HG02852 (cell line): ENCODE measurements at regions not wholly inside any gene's neighbourhood (a gene's known extent, or its start where the extent isn't known, plus 50 kb on each side); places are given as distances from the start of the nearest gene placed in this dataset.

Experiments
- ATAC-seq: cut with Tn5 transposase; IDR thresholded peaks from one replicate; pipeline ENCODE4 v1.9.1; 2021; ENCODE audit warnings: mild to moderate bottlenecking, moderate library complexity; ENCODE audit not compliant: unreplicated experiment

GRCh38 chr1:59046730-59047157, 250.2 kb upstream of the FGGY start:
- peak; percentile 93 for ATAC-seq

DNA sequence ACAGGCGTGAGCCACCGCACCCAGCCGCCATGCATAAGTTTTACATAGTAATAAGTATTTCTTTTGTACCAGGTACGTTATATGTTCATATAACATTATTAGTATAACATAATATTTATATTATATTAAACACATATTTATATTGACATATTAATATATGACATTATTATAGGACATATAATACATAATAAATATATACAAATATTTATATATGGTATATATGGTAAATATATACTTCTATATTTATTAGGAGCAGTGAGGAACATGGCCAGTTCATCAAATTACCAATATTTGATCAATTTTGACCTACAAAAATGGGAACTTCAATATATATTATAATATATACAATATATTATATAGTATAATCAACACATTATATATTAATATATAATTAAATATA, 245.9 kb upstream of the FGGY start:
- ATAC-seq: no peak

DNA sequence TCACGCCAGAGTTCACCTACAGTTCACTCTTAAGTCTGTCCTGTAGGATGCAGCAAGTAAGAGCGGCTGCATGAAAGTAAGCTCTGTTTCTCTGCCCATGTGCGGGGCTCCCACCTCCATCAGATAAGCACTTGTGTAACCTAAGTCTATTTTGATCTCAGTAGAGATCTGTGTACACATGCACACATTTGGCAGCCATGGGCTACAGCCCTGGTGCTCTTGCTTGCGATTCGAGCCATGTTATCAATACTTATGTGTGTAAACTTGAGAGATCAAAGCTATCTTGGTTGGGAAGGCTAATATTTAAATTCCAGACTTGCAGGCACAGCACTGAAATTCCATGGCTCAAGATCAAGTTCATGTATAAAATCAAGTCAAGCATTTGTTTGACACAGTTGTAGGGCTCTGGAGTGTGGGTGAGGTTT, 244.7 kb upstream of the FGGY start:
- no peak for ATAC-seq

DNA sequence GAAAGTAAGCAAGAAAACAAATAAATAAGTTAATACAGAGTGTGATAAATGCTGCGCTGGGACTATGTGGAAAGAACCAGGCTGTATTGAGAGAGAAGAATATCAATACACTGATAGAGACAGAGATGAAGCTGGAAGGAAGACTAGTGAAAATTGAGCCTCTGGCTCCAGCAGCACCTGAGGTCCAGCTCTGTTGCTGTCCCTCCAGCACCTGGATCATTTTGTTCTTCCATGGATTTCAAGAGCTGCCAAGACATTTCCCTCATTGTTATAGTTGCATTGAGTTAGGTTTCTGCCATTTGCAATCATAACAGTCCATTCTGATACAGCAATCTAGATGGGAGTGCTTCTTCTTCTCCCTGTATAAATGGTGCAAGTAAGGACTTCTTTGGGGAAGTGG, 242.7 kb upstream of the FGGY start:
- ATAC-seq: no peak

- no peak for ATAC-seq
Measured at GRCh38 chr1:59055908-59056719, 240.8 kb upstream of the FGGY start.

DNA sequence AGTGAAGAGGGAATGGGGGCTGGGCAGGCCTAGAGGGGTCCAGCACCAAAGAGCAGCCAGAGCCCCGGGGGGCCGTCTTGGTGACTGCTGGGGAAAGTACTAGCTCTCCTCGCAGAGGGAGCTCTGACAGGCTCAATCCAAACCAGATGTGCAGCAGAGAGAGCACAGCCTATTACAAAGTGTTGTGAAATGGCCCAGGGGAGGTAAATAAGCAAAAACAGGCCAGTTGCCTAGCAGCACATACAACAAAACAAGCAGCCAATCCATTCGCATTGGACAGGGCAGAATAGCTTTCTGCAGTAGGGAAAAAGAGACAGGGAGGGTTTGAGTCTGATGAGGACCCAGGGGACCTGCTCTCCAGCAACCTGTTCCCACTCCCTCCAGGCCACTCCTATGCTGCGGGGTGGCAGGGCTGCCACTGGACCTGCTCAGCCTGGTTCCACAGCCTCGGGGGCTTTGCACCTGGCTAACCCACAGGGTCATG, 239.6 kb upstream of the FGGY start:
- no peak for ATAC-seq

DNA sequence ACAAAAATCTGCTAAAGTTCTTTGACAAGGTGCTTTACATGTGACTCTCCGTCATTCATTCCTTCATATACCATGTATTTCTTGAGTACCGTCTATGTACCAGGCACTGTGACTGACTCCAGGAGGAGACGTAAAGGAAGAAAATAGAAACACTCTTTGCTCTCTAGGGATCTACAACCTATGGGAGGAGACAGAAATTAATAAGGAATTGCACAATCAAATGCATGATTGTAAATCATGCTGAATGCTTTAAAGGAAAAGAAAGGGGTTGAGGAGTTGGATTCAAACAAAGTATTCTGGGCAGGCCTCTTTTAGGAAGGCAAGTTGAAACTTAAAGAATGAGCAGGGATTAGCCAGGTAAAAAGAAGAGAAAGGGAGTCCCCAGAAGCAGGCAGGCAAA, 239.1 kb upstream of the FGGY start:
- no peak for ATAC-seq

GRCh38 chr1:59058665-59059439, 238.0 kb upstream of the FGGY start:
- ATAC-seq: no peak

DNA sequence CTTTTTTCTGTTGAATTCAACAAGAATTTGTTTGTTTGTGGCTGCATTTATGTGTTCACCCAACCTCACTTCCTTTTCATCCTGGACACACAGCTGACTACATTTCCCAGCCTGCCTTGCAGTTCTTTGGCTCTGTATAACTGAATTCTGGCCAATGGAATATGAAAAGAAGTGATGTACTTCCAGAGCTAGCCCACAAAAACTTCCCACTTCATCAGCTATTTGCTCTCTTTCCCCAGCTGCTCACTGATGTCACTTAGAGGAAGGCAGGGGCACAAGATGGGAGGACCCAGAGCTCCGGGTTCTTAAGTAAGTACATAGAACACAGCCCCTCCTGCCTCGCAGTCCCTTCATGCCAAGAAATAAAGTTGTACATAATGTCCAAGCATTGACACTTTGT, 235.0 kb upstream of the FGGY start:
- ATAC-seq: no peak

DNA sequence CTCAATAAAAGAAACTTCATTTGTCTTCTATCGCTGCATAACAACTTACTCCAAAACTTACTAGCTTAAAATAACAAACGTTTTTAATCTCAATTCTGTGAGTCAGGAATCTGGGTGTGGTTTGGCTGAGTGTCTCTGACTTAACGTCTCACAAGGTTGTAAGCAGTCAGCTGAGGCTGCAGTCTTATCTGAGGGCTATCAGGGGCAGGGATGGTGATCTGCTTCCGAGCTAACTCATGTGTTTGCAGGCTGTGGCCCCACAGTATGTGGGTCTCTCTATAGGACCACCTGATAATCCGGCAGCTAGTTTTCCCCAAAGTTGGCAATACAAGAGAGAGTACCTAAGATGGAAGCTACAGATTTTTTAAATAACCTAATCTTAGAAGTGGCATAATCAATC, 234.2 kb upstream of the FGGY start:
- ATAC-seq: no peak

DNA sequence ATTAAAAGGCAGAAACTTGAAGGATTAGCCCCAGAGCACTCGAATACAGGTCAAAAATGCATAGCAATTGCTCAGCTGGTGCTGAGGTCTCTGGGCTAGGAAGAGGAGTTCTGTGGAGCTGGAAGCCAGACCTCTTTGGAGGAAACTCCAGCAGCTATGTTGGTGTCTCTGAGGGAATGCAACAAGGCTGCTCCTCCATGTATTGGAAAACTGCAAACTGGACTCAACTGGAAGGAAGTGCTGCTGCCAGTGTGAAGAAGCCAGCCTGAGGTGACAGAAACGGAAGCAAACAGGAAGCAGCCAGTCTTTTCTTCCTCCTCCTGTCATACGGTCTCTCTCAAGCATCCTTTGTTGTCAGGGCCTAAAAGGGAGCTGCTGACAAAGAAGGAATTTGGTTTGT, 233.4 kb upstream of the FGGY start:
- no peak for ATAC-seq

- ATAC-seq: no peak
Measured at GRCh38 chr1:59064592-59064991, 232.3 kb upstream of the FGGY start.

GRCh38 chr1:59066236-59066635, 230.7 kb upstream of the FGGY start:
- no peak for ATAC-seq

- no peak for ATAC-seq
Measured at GRCh38 chr1:59070610-59071009, 226.3 kb upstream of the FGGY start.

DNA sequence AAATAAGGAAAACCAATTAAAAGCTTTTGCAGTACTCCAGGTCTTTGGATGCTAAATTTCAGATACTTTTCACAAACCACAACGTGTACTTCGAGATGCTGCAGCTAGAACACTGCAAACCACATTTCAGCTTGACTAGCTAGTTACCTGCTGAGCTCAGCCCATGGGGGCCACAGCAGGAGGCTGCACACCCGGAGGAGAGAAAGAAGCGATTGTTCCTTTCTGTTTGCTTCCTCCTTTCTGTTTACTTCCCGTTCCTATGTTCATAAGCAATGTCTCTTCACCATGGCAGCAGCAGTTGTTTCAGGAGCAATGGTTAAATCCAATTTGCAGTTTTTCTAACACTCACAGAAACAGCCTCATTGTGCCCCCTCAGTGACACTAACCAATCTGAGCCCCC, 225.6 kb upstream of the FGGY start:
- no peak for ATAC-seq

- ATAC-seq: no peak
Measured at GRCh38 chr1:59071876-59072582, 224.9 kb upstream of the FGGY start.

GRCh38 chr1:59072583-59072947, 224.3 kb upstream of the FGGY start:
- no peak for ATAC-seq

DNA sequence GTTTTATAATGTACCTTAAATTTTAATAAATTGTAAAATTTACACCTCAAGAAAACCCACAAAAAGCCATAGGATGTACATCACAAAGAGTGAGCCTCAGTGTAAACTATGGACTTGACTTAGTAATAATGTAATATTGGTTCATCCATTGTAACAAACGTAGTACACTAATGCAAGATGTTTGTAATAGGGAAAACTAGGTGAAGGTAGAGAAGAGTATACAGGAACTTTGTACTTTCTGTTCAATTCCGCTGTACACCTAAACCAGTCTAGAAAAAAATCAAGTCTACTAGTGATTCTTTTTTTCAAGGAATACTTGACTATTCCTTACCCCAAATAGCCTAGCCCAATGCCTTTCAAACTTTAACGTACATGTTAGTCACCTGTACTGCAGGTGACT, 222.3 kb upstream of the FGGY start:
- ATAC-seq: no peak

DNA sequence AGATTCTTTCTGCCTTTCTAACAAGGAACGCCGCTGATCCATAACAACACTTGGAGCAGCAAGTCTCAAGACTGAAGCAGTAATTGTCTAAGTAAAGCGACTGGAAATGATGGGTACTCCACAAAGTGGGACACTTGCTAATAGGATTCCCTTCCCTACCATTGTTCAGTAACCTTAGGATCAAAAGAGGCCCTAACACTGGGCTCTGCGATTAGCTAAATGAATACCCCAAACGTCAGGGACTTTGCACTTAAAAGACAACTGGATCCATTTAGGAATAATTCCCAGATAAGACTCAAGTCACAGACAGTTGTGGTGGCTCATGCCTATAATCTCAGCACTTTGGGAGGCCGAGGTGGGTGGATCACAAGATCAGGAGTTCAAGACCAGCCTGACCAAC, 221.9 kb upstream of the FGGY start:
- ATAC-seq: no peak

DNA sequence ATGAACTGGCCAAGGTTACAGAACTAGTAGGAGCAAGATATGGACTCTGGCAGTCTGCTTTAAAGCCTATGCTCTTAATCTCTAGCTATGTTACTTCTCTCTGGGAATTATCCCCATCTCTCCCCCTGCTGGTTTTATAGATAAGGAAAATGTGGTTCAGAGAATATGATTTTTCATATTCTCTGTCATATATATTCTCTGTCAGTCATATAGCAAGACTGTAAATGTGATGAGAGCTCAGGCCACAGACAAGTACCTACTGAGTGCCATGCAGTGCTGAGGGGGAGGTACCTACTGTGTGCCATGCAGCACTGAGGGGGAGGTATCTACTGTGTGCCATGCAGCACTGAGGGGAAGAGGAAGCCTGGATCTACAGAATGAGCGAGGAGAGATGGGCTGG, 220.3 kb upstream of the FGGY start:
- no peak for ATAC-seq

- ATAC-seq: no peak
Measured at GRCh38 chr1:59077466-59078069, 219.3 kb upstream of the FGGY start.
